ENCODE measurements at regions not wholly inside any gene's neighbourhood (a gene's known extent, or its start where the extent isn't known, plus 50 kb on each side); places are given as distances from the start of the nearest gene placed in this dataset.
"Not testable (repeated sequence)": the region's sequence is repeated elsewhere in the genome, so short reads cannot be mapped to it uniquely, and the experiment has no call there.

- no peak for DNase-seq (ENCODE audit: low read depth)
Measured at GRCh38 chr3:151675858-151676615, 57.7 kb upstream of the AADACL2 start.

GRCh38 chr3:151673974-151674373 lies 59.8 kb upstream of the AADACL2 start:
- no peak for DNase-seq (ENCODE audit: low read depth)

- DNase-seq (ENCODE audit: low read depth) = not testable (repeated sequence)
Measured at GRCh38 chr3:151667762-151668161, 66.0 kb upstream of the AADACL2 start.

- no peak for DNase-seq (ENCODE audit: low read depth)
Measured at GRCh38 chr3:151660885-151661284, 72.8 kb upstream of the AADACL2 start.

- DNase-seq (ENCODE audit: low read depth) = no peak
Measured at GRCh38 chr3:151644986-151645385, 88.7 kb upstream of the AADACL2 start.

- no peak for DNase-seq (ENCODE audit: low read depth)
Measured at GRCh38 chr3:151644020-151644620, 89.6 kb upstream of the AADACL2 start.

- no peak for DNase-seq (ENCODE audit: low read depth)
Measured at GRCh38 chr3:151639418-151639740, 94.3 kb upstream of the AADACL2 start.

- no peak for DNase-seq (ENCODE audit: low read depth)
Measured at GRCh38 chr3:151638555-151639417, 94.9 kb upstream of the AADACL2 start.

GRCh38 chr3:151635905-151636304 lies 97.8 kb upstream of the AADACL2 start:
- DNase-seq (ENCODE audit: low read depth) = no peak

- DNase-seq (ENCODE audit: low read depth) = no peak
Measured at GRCh38 chr3:151631946-151632345, 101.8 kb upstream of the AADACL2 start.

GRCh38 chr3:151630938-151631441 lies 102.7 kb upstream of the AADACL2 start:
- DNase-seq (ENCODE audit: low read depth) = no peak

- DNase-seq (ENCODE audit: low read depth) = no peak
Measured at GRCh38 chr3:151630035-151630434, 103.7 kb upstream of the AADACL2 start.

- DNase-seq (ENCODE audit: low read depth) = no peak
Measured at GRCh38 chr3:151625586-151625985, 108.1 kb upstream of the AADACL2 start.

GRCh38 chr3:151625086-151625485 lies 108.6 kb upstream of the AADACL2 start:
- peak; percentile 43 for DNase-seq (ENCODE audit: low read depth)

GRCh38 chr3:151620071-151620470 lies 113.7 kb upstream of the AADACL2 start:
- no peak for DNase-seq (ENCODE audit: low read depth)

- no peak for DNase-seq (ENCODE audit: low read depth)
Measured at GRCh38 chr3:151615464-151615863, 118.3 kb upstream of the AADACL2 start.

GRCh38 chr3:151612115-151612514 lies 121.6 kb upstream of the AADACL2 start:
- DNase-seq (ENCODE audit: low read depth) = no peak

- DNase-seq (ENCODE audit: low read depth) = peak; percentile 25
Measured at GRCh38 chr3:151611419-151611818, 122.3 kb upstream of the AADACL2 start.

- DNase-seq (ENCODE audit: low read depth) = no peak
Measured at GRCh38 chr3:151609491-151609890, 124.2 kb upstream of the AADACL2 start.

GRCh38 chr3:151604891-151605290 lies 128.8 kb upstream of the AADACL2 start:
- DNase-seq (ENCODE audit: low read depth) = no peak

- DNase-seq (ENCODE audit: low read depth) = no peak
Measured at GRCh38 chr3:151600783-151601182, 132.9 kb upstream of the AADACL2 start.

GRCh38 chr3:151599103-151599672 lies 134.5 kb upstream of the AADACL2 start:
- DNase-seq (ENCODE audit: low read depth) = no peak

All from stromal cell of bone marrow (primary cell).